HG03108 (cell line): ENCODE measurements at regions not wholly inside any gene's neighbourhood (a gene's known extent, or its start where the extent isn't known, plus 50 kb on each side); places are given as distances from the start of the nearest gene placed in this dataset.

Experiments
- ATAC-seq: cut with Tn5 transposase; IDR thresholded peaks from one replicate; pipeline ENCODE4 v1.9.1; 2021; ENCODE audit warnings: moderate library complexity; ENCODE audit not compliant: unreplicated experiment

- ATAC-seq, result no peak
Measured at GRCh38 chr1:30437059-30437576, 286.3 kb downstream of the MATN1 start.

- ATAC-seq, result no peak
Measured at GRCh38 chr1:30427545-30427944, 295.8 kb downstream of the MATN1 start.

DNA sequence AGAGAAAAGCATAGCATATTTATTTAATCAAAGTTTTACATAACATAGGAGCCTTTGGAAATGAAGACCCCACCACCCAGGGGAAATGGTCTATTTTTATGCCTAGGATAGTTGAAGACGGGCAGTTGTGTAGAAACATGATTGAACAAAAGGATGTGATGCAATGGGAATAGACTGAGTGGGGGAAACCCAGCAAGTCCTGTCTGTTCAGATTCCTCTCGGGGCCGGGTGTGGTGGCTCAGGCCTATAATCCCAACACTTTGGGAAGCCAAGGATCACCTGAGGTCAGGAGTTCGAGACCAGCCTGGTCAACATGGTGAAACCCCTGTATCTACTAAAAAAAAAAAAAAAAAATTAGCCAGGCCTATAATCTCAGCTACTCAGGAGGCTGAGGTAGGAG lies 298.3 kb downstream of the MATN1 start:
- ATAC-seq, result no peak

GRCh38 chr1:30423570-30423969 lies 299.8 kb downstream of the MATN1 start:
- ATAC-seq, result no peak

DNA sequence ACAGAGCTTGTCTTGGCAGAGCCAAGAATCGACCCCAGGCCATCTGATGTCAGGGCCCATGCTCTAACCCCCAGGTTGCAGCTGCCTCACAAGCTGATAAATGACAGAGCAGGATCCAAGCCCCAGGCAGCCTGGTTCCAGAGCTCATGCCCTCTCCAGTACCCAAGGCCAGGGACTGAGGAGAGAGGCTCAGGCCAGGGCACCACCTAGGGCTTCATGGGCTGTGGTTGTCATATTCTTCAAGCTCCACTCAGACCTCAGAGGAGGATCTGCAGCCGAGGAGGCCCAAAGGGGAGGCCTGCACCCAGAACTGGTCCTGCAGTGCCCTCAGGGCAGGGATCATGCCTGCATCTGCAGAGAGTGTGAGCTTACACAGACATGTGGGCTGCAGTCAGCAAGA lies 301.1 kb downstream of the MATN1 start:
- ATAC-seq, result no peak

DNA sequence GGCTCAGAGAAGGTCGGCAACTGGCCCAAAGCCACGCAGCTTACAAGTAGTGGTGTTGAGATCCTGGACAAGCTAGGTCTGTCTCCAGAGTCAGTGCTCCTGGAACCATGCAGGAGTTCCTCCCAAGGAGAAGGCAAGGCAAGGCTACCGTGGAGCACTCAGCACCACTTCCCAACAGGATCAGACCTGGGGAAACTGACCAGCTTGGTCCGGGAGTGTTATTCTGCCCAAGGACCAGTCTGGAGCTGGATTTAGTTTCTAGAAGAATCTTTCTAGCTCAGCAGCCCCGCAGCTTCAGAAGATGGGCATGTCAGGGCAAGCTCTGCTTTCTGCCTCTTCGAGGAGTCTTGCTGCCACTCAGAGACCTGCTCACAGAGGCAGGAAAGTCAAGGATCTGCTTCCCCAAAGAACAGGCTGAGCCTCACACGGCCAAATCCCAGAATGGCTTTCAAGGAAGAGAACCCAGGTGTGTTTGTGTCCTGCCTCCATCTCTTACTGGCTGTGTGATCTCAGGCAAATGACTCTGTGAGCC lies 302.8 kb downstream of the MATN1 start:
- no peak for ATAC-seq

DNA sequence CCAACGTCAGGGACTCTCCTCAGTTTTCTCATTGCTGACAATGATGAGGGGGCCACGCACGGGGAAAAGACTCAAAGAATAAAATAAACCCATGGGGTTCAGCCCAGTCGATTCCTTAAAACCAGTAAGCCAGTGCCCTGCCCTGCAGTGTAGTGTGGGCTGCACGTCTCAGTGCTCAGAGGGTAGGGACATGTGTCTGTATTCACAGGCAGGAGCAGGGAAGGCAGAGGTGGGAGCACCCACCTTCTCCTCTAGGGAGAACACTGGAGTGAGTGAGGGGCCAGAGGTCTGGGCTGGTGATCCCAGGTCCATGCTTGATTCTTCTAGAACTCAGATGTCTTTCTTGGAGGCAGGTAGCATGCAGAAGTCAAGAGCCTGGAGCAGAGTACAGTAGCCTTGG lies 303.6 kb downstream of the MATN1 start:
- no peak for ATAC-seq

GRCh38 chr1:30418939-30419720 lies 304.3 kb downstream of the MATN1 start:
- ATAC-seq, result no peak

DNA sequence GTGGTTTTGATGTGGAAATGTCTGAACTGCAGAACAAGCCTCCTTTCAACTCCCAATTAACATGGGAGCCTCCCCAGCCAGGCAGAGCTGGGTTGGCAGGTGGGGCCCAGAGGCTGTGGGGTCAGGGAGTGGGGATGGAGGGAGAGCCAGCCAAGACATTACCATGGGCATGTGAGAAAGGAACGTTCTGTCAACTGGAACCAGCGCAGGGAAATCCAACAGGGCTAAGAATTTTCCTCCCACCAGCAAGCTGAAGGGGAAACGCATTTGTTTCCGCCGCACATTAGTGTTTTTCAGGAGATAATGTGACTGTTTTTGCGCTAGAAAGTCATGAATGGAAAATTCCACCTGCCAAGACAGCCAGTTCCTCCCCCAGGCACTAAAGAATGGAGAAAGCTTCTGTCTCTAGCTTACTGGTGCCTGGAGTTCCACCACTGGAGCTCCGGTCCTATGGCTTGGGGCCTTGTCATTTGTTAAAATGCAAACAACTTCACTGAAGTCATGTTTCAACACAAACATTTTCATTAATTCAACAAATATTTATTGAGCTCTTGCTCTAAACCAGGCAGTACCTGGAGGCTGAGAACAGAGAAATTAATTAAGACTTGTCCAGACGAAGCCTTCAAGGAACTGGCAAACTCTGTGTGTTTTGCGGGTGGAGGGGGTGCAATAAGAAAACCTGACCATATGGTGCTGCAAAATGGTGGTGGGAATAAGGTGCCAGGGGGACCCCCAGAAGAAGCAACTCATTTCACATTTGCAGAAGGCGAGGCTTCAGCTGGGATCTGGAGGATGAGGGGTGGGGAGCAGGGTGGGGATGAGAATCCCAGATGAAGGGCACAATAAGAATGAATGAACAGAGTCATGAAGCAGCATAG lies 305.1 kb downstream of the MATN1 start:
- ATAC-seq, result no peak

GRCh38 chr1:30417701-30418046 lies 305.7 kb downstream of the MATN1 start:
- ATAC-seq, result no peak

DNA sequence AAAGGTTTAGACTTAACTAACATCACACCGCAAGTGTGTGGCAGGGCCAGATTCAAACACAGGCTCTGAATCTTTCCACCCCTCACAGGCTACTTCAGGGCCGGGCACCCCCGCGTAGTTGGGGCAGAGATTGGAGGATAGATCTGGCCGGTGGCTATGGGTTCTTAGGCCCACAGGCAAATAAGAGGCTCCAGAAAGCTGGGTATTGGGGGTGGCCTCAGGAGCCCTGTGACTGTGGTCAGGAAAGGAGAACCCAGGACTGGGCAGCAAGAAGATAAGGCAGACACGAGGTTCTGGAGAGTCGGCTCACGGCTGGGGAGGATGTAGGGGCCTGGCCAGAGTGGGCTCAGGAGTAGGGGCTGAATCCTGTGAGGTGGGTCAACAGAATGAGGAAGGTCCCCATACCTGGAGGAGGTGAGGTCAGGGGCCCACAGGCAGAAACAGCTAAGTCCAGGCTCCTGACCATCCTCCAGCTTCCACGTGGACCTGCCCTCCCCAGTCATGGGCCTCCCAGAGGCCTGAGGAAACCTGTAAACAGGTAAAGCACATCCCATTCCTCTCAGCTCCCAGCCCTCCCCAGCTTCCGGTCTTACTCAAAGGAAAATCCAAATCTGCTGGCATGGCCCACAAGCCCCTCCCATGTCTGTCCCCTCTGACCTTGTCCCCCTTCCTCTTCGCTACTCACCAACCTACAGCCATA lies 306.2 kb downstream of the MATN1 start:
- no peak for ATAC-seq

DNA sequence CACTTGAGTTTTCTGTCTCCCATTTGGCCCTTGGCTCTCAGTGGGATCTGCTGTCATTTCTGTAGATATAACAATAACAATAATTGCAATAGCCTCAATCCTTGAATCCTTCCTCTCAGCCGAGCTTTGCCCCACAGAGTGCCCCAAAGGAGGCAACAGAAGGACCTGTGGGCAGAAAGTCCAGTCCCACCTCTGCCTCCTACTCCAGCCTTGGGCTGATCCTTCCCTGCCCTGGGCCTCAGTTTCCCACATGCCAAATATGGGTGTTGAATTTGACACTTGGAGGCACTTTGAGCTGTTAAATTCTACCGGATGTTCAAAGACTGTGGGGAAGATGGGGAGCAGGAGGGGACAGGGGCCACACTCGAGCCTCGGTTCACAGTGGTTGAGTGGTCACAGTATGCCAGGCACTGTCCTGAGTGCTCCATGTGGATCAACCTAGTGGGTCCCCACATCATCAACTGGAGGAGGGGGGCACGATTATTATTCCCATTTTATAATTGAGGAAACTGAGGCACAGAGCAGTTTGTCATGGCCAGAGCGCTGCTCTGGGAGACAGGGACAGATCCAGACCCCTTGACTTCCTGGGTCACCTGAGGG lies 307.1 kb downstream of the MATN1 start:
- ATAC-seq, result no peak

GRCh38 chr1:30415171-30415940 lies 308.0 kb downstream of the MATN1 start:
- ATAC-seq, result no peak

GRCh38 chr1:30414851-30415165 lies 308.6 kb downstream of the MATN1 start:
- ATAC-seq, result no peak

DNA sequence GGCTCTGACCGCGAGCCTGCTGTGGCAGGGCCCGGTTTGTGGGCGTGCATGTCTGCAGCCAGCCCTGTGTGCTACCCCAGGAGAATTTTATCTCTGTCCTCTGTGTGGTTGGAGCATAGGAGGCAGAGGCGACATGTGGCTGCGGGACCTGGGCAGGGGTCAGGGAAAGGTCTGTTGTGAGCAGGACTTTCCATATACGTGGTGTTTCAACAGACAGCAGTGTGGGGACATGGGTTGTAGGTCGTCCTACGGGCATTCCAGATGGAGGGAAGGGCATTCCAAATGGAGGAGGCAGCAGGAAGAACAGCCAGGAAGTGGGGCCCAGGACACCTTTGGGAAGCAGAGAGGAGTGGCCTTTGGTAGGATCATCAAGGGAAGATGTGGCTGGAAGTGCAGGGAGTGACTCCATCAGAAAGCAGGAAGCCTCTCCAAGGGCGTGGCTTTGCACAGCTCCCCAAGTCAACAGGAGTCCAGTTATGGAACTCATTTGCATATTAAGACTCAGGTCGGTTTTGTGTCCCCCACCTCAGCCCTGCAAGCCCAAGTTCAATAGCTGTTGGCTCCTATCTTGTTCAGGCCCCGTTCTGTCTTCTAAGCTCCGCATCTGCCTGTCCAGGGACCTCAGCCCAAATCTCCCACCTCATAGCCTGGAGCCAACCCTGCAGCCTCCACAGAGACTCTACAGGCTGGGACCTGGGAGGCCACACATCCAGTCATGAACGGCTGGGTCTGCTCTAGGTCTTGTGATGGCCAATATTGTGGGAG lies 309.1 kb downstream of the MATN1 start:
- ATAC-seq, result no peak

GRCh38 chr1:30413606-30414005 lies 309.8 kb downstream of the MATN1 start:
- ATAC-seq, result no peak

- ATAC-seq, result no peak
Measured at GRCh38 chr1:30413111-30413440, 310.3 kb downstream of the MATN1 start.

DNA sequence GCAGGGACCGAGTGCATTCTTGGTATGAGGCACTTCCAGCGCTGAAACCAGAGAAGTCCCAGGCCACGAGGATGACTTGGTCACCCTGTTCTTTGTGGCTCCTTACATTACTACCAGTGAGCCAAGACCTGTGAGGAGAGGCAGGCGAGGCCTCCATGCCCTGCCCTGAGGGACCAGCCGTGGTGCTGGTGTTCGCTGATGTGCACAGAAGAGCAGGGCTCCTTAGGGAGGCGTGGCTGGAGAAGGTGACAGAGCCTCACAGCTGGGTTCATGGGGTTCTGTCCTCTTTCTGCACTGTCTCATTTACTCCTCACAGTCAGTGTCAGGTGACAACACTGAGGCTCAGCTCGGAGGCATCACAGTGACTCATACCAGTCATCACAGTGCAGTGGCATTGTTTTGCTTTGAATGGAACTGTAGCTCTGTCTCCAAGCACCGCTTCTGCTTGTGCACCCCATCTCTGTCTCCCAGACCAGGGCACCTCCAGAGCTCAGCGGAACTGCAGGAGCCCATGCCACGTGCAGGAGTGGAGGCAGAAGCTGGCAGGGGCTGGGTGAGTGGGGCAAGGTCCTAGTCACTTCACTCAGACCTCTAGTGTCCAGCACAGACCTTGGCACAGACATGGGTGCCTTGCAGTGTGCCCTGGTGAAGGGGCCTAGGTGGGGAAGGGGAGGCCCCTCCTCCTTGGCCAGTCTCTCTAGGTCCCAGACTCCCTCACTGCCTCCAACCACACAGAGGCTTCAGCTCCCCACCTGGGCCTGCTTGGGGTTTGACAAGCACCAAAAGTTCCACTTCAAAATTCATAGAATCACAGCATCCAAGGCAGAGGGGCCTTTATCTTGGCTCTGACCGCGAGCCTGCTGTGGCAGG lies 310.9 kb downstream of the MATN1 start:
- no peak for ATAC-seq

DNA sequence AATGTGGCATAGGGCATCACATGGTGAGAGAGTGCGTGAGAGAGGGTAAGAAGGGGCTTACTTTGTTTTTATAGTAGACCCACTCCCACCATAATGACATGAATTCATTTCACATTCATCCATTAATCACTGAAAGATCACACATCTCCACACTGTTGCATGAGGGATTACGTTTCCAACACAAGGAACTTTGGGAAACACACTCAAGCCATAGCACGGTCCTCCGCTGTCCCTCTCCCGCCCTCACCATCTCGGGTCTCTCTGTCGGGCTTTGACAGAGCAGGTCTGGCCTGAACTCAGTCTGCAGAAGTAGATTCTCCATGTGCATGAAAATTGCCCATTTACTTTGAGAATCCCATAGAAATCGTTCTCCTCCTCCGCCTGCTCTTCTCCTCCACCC lies 312.2 kb downstream of the MATN1 start:
- ATAC-seq, result no peak
